K562 (cell line): ENCODE measurements at regions not wholly inside any gene's neighbourhood (a gene's known extent, or its start where the extent isn't known, plus 50 kb on each side); places are given as distances from the start of the nearest gene placed in this dataset.

ENCODE experiments used
- ATAC-seq: fragments of 200-7000 bp; cut with Tn5 transposase; 3 replicates; pipeline ENCODE4 v1.9.1; 2020; ENCODE audit warnings: moderate library complexity
- BruUV-seq: library from RNA; stranded (reverse); fragments of 400-500 nt; replicated peaks from 2 replicates; lab custom pipeline; 2021; lab: Mats Ljungman, UMichigan
- CTCF ChIA-PET: fragments of 300-600 bp; formaldehyde crosslinking; extraction: SDS; loops from one replicate; lab custom pipeline; 2021; ENCODE audit warnings: low intra/inter-chr PET ratio; lab: Yijun Ruan, JAX
- POLR2A ChIA-PET: fragments of 300-600, 350-650 bp; sonication (Branson Sonifier 250); formaldehyde crosslinking; extraction: SDS; loops from one replicate; lab custom pipeline; 2021; ENCODE audit warnings: antibody characterized with exemption, inconsistent platforms; lab: Yijun Ruan, JAX
- DNase-seq, 4 experiments: peaks; one replicate each; pipeline versions ENCODE4 v3.0.0 to v3.0.0-alpha.2; 2011 to 2018; ENCODE audit warnings: low spot score in 3 of 4, mixed read lengths in 3 of 4; ENCODE audit errors: extremely low read depth in 1 of 4
- FAIRE-seq: peaks from 2 replicates; lab custom pipeline; 2011; peaks lifted over from hg19 to GRCh38; lab: Jason Lieb, UNC
- H2AFZ ChIP-seq: 2 replicates; pipeline ENCODE4 v1.6.0; 2011; ENCODE audit warnings: low read depth, low read length, control low read depth, inconsistent platforms
- H3K27ac ChIP-seq: fragments of 200-600 bp; 3 replicates; pipeline ENCODE4 v1.8.0; 2011; ENCODE audit warnings: low read depth, mild to moderate bottlenecking, control low read depth, inconsistent platforms, low read length, moderate library complexity, mixed read lengths; ENCODE audit errors: extremely low read depth
- H3K27me3 ChIP-seq, 2 experiments: fragments of 300-600 bp in 1 of 2; 2 replicates in 1 of 2; 3 replicates in 1 of 2; pipeline versions ENCODE4 v1.6.0 to v1.8.0; 2011; ENCODE audit warnings: inconsistent platforms in 2 of 2, low read length in 2 of 2, mild to moderate bottlenecking in 1 of 2, mixed read lengths in 1 of 2, moderate library complexity in 1 of 2; ENCODE audit not compliant: control insufficient read depth in 2 of 2, insufficient read depth in 2 of 2
- H3K36me3 ChIP-seq: fragments of 300-600 bp; 3 replicates; pipeline ENCODE4 v1.8.0; 2011; ENCODE audit warnings: mild to moderate bottlenecking, low read length, inconsistent platforms; ENCODE audit not compliant: control insufficient read depth, insufficient read depth
- H3K4me1 ChIP-seq, 2 experiments: fragments of 200-600 bp in 1 of 2; replicated peaks in 1 of 2; 2 replicates in 1 of 2; 3 replicates in 1 of 2; pipeline versions ENCODE4 v1.5.1 to v1.8.0; 2011; ENCODE audit warnings: inconsistent platforms in 2 of 2, low read length in 2 of 2, mild to moderate bottlenecking in 1 of 2, mixed read lengths in 1 of 2, moderate library complexity in 1 of 2; ENCODE audit not compliant: control insufficient read depth in 2 of 2, insufficient read depth in 2 of 2
- H3K4me2 ChIP-seq: 2 replicates; pipeline ENCODE4 v1.6.1; 2011; ENCODE audit warnings: low read length, control low read depth, inconsistent platforms, mixed read lengths; ENCODE audit not compliant: insufficient read depth
- H3K4me3 ChIP-seq: fragments of 200-600 bp; sonication (generic), shearing (Covaris generic); 2 replicates; pipeline ENCODE4 v1.5.1; 2016; ENCODE audit warnings: control low read depth, inconsistent platforms
- H3K79me2 ChIP-seq: fragments of 200-600 bp; 3 replicates; pipeline ENCODE4 v1.8.0; 2011; ENCODE audit warnings: low read length, inconsistent platforms; ENCODE audit not compliant: control insufficient read depth, insufficient read depth
- H3K9ac ChIP-seq, 2 experiments: 2 replicates each; pipeline versions ENCODE4 v1.6.0 to v1.6.1; 2011; ENCODE audit warnings: low read depth in 2 of 2, low read length in 2 of 2, control low read depth in 1 of 2, inconsistent platforms in 1 of 2, mild to moderate bottlenecking in 1 of 2, mixed read lengths in 1 of 2; ENCODE audit not compliant: insufficient read depth in 1 of 2
- H3K9me1 ChIP-seq: one replicate; pipeline ENCODE4 v1.6.0; 2011; ENCODE audit warnings: inconsistent platforms, mild to moderate bottlenecking, low read length, moderate library complexity; ENCODE audit not compliant: control insufficient read depth, insufficient read depth
- H3K9me3 ChIP-seq: replicated peaks from 2 replicates; pipeline ENCODE4 v1.5.1; 2011; ENCODE audit warnings: low read depth, low read length, inconsistent platforms; ENCODE audit not compliant: control insufficient read depth, insufficient read depth
- H4K20me1 ChIP-seq: replicated peaks from 2 replicates; pipeline ENCODE4 v1.6.1; 2011; ENCODE audit warnings: low read length, inconsistent platforms, mixed read lengths; ENCODE audit not compliant: control insufficient read depth, insufficient read depth
- FUS ChIP-seq: fragments of 200-400 bp; formaldehyde crosslinking; optimal IDR thresholded peaks from 2 replicates; pipeline ENCODE3; 2017; ENCODE audit warnings: low read depth, low read length
- HDAC6 ChIP-seq: IDR thresholded peaks from 2 replicates; pipeline ENCODE4 v1.6.1; 2012; ENCODE audit warnings: low read depth, mild to moderate bottlenecking, control low read depth, inconsistent platforms, low read length, moderate library complexity
- MCM2 ChIP-seq: fragments of 450-650 bp; IDR thresholded peaks from 2 replicates; pipeline ENCODE4 v1.6.1; 2017; ENCODE audit warnings: low read depth, mild to moderate bottlenecking
- NR2F6 ChIP-seq: fragments of 450-650 bp; formaldehyde crosslinking; IDR thresholded peaks from 2 replicates; pipeline ENCODE4 v1.4.0; 2020; ENCODE audit warnings: mild to moderate bottlenecking
- POU5F1 ChIP-seq: fragments of 150-350 bp; IDR thresholded peaks from 2 replicates; pipeline ENCODE4 v1.6.1; 2014; ENCODE audit warnings: borderline replicate concordance, low read length, low read depth, mild to moderate bottlenecking; ENCODE audit not compliant: partially characterized antibody
- RBM17 ChIP-seq: fragments of 200-400 bp; formaldehyde crosslinking; IDR thresholded peaks from 2 replicates; pipeline ENCODE4 v1.6.1; 2017; ENCODE audit warnings: low read depth, mild to moderate bottlenecking, low read length, borderline replicate concordance
- SREBF2 ChIP-seq: sonication (generic); formaldehyde crosslinking; IDR thresholded peaks from 2 replicates; pipeline ENCODE4 v1.4.0; 2020; ENCODE audit warnings: mild to moderate bottlenecking, missing genetic modification reagents
- TAL1 ChIP-seq: fragments of 450-650 bp; IDR thresholded peaks from 2 replicates; pipeline ENCODE4 v1.6.1; 2016; ENCODE audit warnings: mild to moderate bottlenecking
- TEAD4 ChIP-seq, 2 experiments: sonication (generic) in 1 of 2; formaldehyde crosslinking in 1 of 2; IDR thresholded peaks; 2 replicates each; pipeline versions ENCODE4 v1.6.1 to v1.8.0; 2012 to 2022; ENCODE audit warnings: borderline replicate concordance in 1 of 2, inconsistent platforms in 1 of 2, low read length in 1 of 2, mild to moderate bottlenecking in 1 of 2, missing genetic modification reagents in 1 of 2
- ZBTB34 ChIP-seq: fragments of 250-450 bp; sonication (Bioruptor Pico); IDR thresholded peaks from 2 replicates; pipeline ENCODE4 v1.8.0; 2021; ENCODE audit warnings: mild to moderate bottlenecking, moderate library complexity
- ZNF140 ChIP-seq: fragments of 250-450 bp; sonication (Bioruptor Pico); IDR thresholded peaks from 2 replicates; pipeline ENCODE4 v1.8.0; 2021; ENCODE audit warnings: moderate library complexity, mild to moderate bottlenecking, inconsistent platforms
- ZNF512 ChIP-seq: IDR thresholded peaks from 2 replicates; pipeline ENCODE4 v1.6.1; 2016; ENCODE audit warnings: missing genetic modification characterization, missing compliant biosample characterization
- ZNF592 ChIP-seq: fragments of 450-650 bp; IDR thresholded peaks from 2 replicates; pipeline ENCODE4 v1.6.1; 2017; ENCODE audit warnings: antibody characterized with exemption, mild to moderate bottlenecking
- ZNF830 ChIP-seq: fragments of 250-450 bp; sonication (Bioruptor Pico); IDR thresholded peaks from 2 replicates; pipeline ENCODE4 v1.5.0; 2021; ENCODE audit warnings: mild to moderate bottlenecking
- WGBS: fragments of 100-300 bp; shearing (Covaris generic); methylation state at CpG from one replicate; pipeline ENCODE4 v1.1.6; 2016; ENCODE audit warnings: low coverage, mixed read lengths; ENCODE audit not compliant: insufficient coverage; ENCODE audit errors: missing lambda C conversion rate; 5-methylcytosine and 5-hydroxymethylcytosine counted together
- in situ Hi-C: fragments of 300-500 bp; cut with MboI; formaldehyde crosslinking; loops from 4 replicates; pipeline ENCODE4 v1.15.0; 2018; ENCODE audit warnings: inconsistent platforms, mixed read lengths
- intact Hi-C: fragments of 100-400 bp; cut with micrococcal nuclease; formaldehyde crosslinking; loops from 2 replicates; pipeline ENCODE4 v1.14.2; 2022

GRCh38 chrX:131845201-131845600 lies 177.9 kb upstream of the STK26 start (continued):
- peak; percentile 27; the same call in 1 of the 2 replicates for TF ChIP-seq TEAD4 (IDR thresholded peaks at IDR 0.05; ENCODE audit: low read length)
- TF ChIP-seq TEAD4 (CRISPR knock-in tag; IDR thresholded peaks at IDR 0.05; ENCODE audit: borderline replicate concordance), result no peak
- 0 out of 2 replicates have a peak, but pooled peaks have one; percentile 14 for TF ChIP-seq TAL1

GRCh38 chrX:131845771-131846170 lies 177.3 kb upstream of the STK26 start:
- no peak for ATAC-seq
- 0 out of 2 replicates have a peak overlapping the region, but pooled peaks have one; percentile 32 for H2AFZ ChIP-seq
- no peak overlapping the region for H3K27ac ChIP-seq
- FAIRE-seq, result no peak
- H3K9me3 ChIP-seq, result no peaks in the 10 kb centered on the region
- POLR2A ChIA-PET, result no interaction called here
- H3K9ac ChIP-seq, result no peak overlapping the region
- H3K4me3 ChIP-seq, result no peak overlapping the region
- no peaks in the 10 kb centered on the region for H3K36me3 ChIP-seq
- CTCF ChIA-PET, result interaction anchor here (0.6 kb wide), 1 partner anchor 1945 kb away, joined by 3 read pairs; no protein-coding TSS in a partner anchor
- H3K4me2 ChIP-seq, result no peak overlapping the region
- WGBS, result 31% methylated on average over 1 of the region's 1 CpG
- no peaks in the 10 kb centered on the region for H3K79me2 ChIP-seq
- in situ Hi-C loops, result loop anchor here (25.0 kb wide), 1 partner anchor 617 kb away; no protein-coding TSS in a partner anchor
- intact Hi-C loops, result no loop called here
- no peaks in the 10 kb centered on the region for H3K27me3 ChIP-seq
- H4K20me1 ChIP-seq, result no peaks in the 10 kb centered on the region
- no peaks in the 10 kb centered on the region for H3K9me1 ChIP-seq
- BruUV-seq, result no TSS peak
- no peak for DNase-seq
- H3K4me1 ChIP-seq, result peaks cover 5 to 19% of the 10 kb centered on the region in 2 experiments; a peak in 4 of 5 replicates
- TF ChIP-seq ZBTB34 (CRISPR knock-in tag) (no peak), ZNF140 (CRISPR knock-in tag) (no peak), NR2F6 (CRISPR knock-in tag) (no peak), MCM2 (no peak), HDAC6 (no peak), ZNF512 (tag) (no peak), ZNF830 (CRISPR knock-in tag) (no peak), POU5F1 (no peak), ZNF592 (no peak), FUS (no peak), RBM17 (no peak), SREBF2 (CRISPR knock-in tag) (no peak)
